Tibial nerve (tissue), 4 donors: ENCODE measurements at regions not wholly inside any gene's neighbourhood (a gene's known extent, or its start where the extent isn't known, plus 50 kb on each side); places are given as distances from the start of the nearest gene placed in this dataset.

ENCODE experiments used
- EP300 ChIP-seq, 2 donors: sonication (generic); formaldehyde crosslinking; IDR thresholded peaks; one replicate each; pipeline ENCODE4 v1.6.1; 2017; ENCODE audit warnings: antibody characterized with exemption in 2 of 2, mild to moderate bottlenecking in 1 of 2
- POLR2A ChIP-seq, 2 donors: fragments of 450-650 bp; IDR thresholded peaks; one replicate each; pipeline ENCODE4 v1.6.1; 2017; ENCODE audit warnings: antibody characterized with exemption in 2 of 2, mild to moderate bottlenecking in 2 of 2, moderate library complexity in 2 of 2
- TF ChIP-seq, protein P1 (sequence below), 5 experiments: fragments of 200-600 bp in 3 of 5; fragments of 450-650 bp in 2 of 5; sonication (generic) in 3 of 5; IDR thresholded peaks; one replicate each; pipeline ENCODE4 v1.5.1; 2016 to 2019; ENCODE audit warnings: antibody characterized with exemption in 5 of 5, mild to moderate bottlenecking in 3 of 5, moderate library complexity in 2 of 5

DNA sequence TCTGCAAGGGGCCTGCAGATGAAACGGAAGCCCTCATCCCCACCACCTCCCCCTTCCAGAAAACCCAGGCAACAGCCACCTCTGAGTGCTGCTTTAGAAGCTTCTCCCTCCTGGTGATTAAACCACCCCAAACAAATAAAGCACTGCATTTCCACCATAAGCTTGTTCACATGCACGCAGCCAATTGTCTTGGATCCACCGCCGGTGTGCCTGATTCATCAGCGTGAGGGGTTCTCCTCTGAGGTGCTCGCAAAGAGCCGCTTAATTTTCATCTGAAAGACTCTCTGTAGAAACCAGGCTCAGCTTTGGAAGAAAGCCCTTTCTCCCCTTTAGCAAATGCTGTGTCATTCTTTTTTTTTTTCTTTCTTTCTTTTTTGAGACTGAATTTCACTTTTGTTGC, 155.2 kb upstream of the EEF2KMT start:
- TF ChIP-seq, protein P1, sequence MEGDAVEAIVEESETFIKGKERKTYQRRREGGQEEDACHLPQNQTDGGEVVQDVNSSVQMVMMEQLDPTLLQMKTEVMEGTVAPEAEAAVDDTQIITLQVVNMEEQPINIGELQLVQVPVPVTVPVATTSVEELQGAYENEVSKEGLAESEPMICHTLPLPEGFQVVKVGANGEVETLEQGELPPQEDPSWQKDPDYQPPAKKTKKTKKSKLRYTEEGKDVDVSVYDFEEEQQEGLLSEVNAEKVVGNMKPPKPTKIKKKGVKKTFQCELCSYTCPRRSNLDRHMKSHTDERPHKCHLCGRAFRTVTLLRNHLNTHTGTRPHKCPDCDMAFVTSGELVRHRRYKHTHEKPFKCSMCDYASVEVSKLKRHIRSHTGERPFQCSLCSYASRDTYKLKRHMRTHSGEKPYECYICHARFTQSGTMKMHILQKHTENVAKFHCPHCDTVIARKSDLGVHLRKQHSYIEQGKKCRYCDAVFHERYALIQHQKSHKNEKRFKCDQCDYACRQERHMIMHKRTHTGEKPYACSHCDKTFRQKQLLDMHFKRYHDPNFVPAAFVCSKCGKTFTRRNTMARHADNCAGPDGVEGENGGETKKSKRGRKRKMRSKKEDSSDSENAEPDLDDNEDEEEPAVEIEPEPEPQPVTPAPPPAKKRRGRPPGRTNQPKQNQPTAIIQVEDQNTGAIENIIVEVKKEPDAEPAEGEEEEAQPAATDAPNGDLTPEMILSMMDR (IDR thresholded peaks at IDR 0.05): no peak
- TF ChIP-seq POLR2A (IDR thresholded peaks at IDR 0.05): no peak
- no peak for TF ChIP-seq EP300 (IDR thresholded peaks at IDR 0.05)
